ENCODE measurements at regions not wholly inside any gene's neighbourhood (a gene's known extent, or its start where the extent isn't known, plus 50 kb on each side); places are given as distances from the start of the nearest gene placed in this dataset.

DNA sequence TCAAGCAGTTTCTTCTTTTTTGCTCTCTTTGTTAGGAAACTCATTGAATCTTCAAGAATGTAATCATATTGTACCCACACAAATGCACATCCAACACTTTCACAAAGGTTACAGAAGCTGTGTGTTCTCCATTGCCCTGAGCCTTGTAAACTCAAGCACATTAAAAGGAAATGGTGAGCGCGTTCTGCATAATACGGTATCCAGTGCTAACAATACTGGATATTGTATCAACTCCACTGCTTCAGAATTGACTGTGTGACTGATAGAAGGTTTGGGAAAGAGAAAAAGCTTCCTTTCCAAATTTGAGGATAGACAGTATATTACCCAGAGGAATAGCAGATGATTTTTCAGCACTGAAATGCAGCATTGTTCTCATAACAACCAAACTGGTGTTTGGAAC is 268.9 kb upstream of the RBMS3 start:
- H3K27me3 Mint-ChIP-seq (ENCODE audit: low read depth in 3 of 3), result peaks cover 0 to 1% (median 1%) of the 10 kb centered on the region in 3 donors
- DNase-seq, result no peak

DNA sequence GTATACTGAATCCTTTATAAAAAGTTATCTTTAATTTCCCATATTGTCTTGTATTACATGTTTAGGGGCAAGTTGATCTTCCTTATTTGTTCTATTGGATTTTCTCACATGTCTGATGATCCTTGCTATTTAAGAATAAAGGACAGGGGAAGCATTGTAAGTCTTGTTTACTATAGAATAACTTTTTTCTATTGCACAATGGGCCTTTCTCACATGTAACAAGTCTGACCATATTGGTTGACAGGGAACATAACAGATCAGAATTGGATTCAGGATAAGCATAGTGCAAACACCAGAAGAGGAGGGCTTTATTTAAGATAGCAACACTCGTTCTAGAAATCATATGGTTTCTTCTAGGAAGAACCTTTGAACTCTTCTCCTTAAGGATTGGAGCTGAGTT is 257.9 kb upstream of the RBMS3 start:
- H2AFZ ChIP-seq (ENCODE audit: insufficient read depth, low read depth, low read length, poor library complexity, severe bottlenecking), result no peak overlapping the region
- H3K4me1 ChIP-seq (ENCODE audit: control insufficient read depth in 1 of 2, insufficient read depth in 2 of 2, low read length in 2 of 2), result no peaks in the 10 kb centered on the region
- no peaks in the 10 kb centered on the region for H4K20me1 ChIP-seq (ENCODE audit: insufficient read depth, low read length)
- TF ChIP-seq CTCF (IDR thresholded peaks at IDR 0.05), result no peak
- H3K4me3 ChIP-seq (replicated peaks in 1 of 3; ENCODE audit: low read depth in 2 of 3, low read length in 3 of 3), result no peak overlapping the region
- intact Hi-C loops (cut with micrococcal nuclease), result no loop called here
- H3K27me3 Mint-ChIP-seq (ENCODE audit: low read depth in 3 of 3), result no peaks in the 10 kb centered on the region
- H3K4me2 ChIP-seq (replicated peaks; ENCODE audit: extremely low read depth, low read length, poor library complexity, severe bottlenecking), result no peak overlapping the region
- H3K79me2 ChIP-seq (ENCODE audit: insufficient read depth, low read length), result no peaks in the 10 kb centered on the region
- H3K9me3 Mint-ChIP-seq, result peaks cover 4 to 10% (median 6%) of the 10 kb centered on the region in 7 donors
- no peak overlapping the region for H3K27ac Mint-ChIP-seq
- no peak overlapping the region for H3K9ac ChIP-seq (ENCODE audit: insufficient read depth, low read length, poor library complexity, severe bottlenecking)
- peaks cover 0 to 3% of the 10 kb centered on the region in 2 donors for H3K9me3 ChIP-seq (replicated peaks in 1 of 2; ENCODE audit: control insufficient read depth in 1 of 2, insufficient read depth in 1 of 2, low read length in 2 of 2)
- no peaks in the 10 kb centered on the region for H3K36me3 Mint-ChIP-seq
- H3K36me3 ChIP-seq (replicated peaks in 1 of 2; ENCODE audit: control insufficient read depth in 1 of 2, insufficient read depth in 2 of 2, low read length in 2 of 2), result no peaks in the 10 kb centered on the region
- no peak overlapping the region for H3K27ac ChIP-seq (ENCODE audit: low read depth in 1 of 2, low read length in 2 of 2)
- no peak for DNase-seq
- no peaks in the 10 kb centered on the region for H3K4me1 Mint-ChIP-seq
- no CpG with 5 or more reads among the region's 1 CpG for WGBS (ENCODE audit: insufficient coverage)
- H3K27me3 ChIP-seq (ENCODE audit: control insufficient read depth in 2 of 2, insufficient read depth in 2 of 2, low read length in 2 of 2), result no peaks in the 10 kb centered on the region
- H3K4me3 Mint-ChIP-seq, result no peak overlapping the region

More for the DNA sequence above, 268.9 kb upstream of the RBMS3 start:
- H3K9ac ChIP-seq (ENCODE audit: insufficient read depth, low read length, poor library complexity, severe bottlenecking), result no peak overlapping the region
- H3K4me1 ChIP-seq (ENCODE audit: control insufficient read depth in 1 of 2, insufficient read depth in 2 of 2, low read length in 2 of 2), result no peaks in the 10 kb centered on the region
- Mint-ChIP-seq H3K4me3 (no peak overlapping the region), H3K36me3 (no peaks in the 10 kb centered on the region), H3K27ac (no peak overlapping the region), H3K9me3 (peaks cover 0 to 4% (median 2%) of the 10 kb centered on the region in 7 donors), H3K4me1 (no peaks in the 10 kb centered on the region)
- no peak overlapping the region for H2AFZ ChIP-seq (ENCODE audit: insufficient read depth, low read depth, low read length, poor library complexity, severe bottlenecking)
- no peak for TF ChIP-seq CTCF (IDR thresholded peaks at IDR 0.05)
- peaks cover 0 to 3% of the 10 kb centered on the region in 2 donors for H3K9me3 ChIP-seq (replicated peaks in 1 of 2; ENCODE audit: control insufficient read depth in 1 of 2, insufficient read depth in 1 of 2, low read length in 2 of 2)
- no peak overlapping the region for H3K4me3 ChIP-seq (replicated peaks in 1 of 3; ENCODE audit: low read depth in 2 of 3, low read length in 3 of 3)
- H3K36me3 ChIP-seq (replicated peaks in 1 of 2; ENCODE audit: control insufficient read depth in 1 of 2, insufficient read depth in 2 of 2, low read length in 2 of 2), result no peaks in the 10 kb centered on the region
- H3K27ac ChIP-seq (ENCODE audit: low read depth in 1 of 2, low read length in 2 of 2), result no peak overlapping the region
- no peaks in the 10 kb centered on the region for H4K20me1 ChIP-seq (ENCODE audit: insufficient read depth, low read length)
- H3K27me3 ChIP-seq (ENCODE audit: control insufficient read depth in 2 of 2, insufficient read depth in 2 of 2, low read length in 2 of 2), result no peaks in the 10 kb centered on the region
- no CpG with 5 or more reads among the region's 3 CpGs for WGBS (ENCODE audit: insufficient coverage)
- H3K4me2 ChIP-seq (replicated peaks; ENCODE audit: extremely low read depth, low read length, poor library complexity, severe bottlenecking), result no peak overlapping the region
- intact Hi-C loops (cut with micrococcal nuclease), result no loop called here
- H3K79me2 ChIP-seq (ENCODE audit: insufficient read depth, low read length), result no peaks in the 10 kb centered on the region

Data from CD14-positive monocyte (primary cell).